Stimulated activated CD4-positive, alpha-beta T cell treated with anti-CD3 and anti-CD28 coated beads, Interleukin-12 subunit alpha, Interleukin-12 subunit beta, amount 100 ng/mL, for 48 hours (primary cell): ENCODE measurements at regions not wholly inside any gene's neighbourhood (a gene's known extent, or its start where the extent isn't known, plus 50 kb on each side); places are given as distances from the start of the nearest gene placed in this dataset.
"Not testable (repeated sequence)": the region's sequence is repeated elsewhere in the genome, so short reads cannot be mapped to it uniquely, and the experiment has no call there.

Experiments used
- DNase-seq, 3 donors: peaks; one replicate each; pipeline ENCODE4 v3.0.0-alpha.2; 2020; ENCODE audit warnings: low read depth in 2 of 3, low spot score in 1 of 3

- no peak for DNase-seq
These were observed 256.0 kb downstream of the AHR start for GRCh38 chr7:17554341-17555015.

- DNase-seq, result no peak
These were observed 257.9 kb downstream of the AHR start for GRCh38 chr7:17556247-17556956.

GRCh38 chr7:17557251-17557671 is 258.8 kb downstream of the AHR start:
- DNase-seq, result no peak

GRCh38 chr7:17558135-17558534 is 259.7 kb downstream of the AHR start:
- DNase-seq, result no peak

- no peak for DNase-seq
These were observed 260.3 kb downstream of the AHR start for GRCh38 chr7:17558558-17559332.

- no peak for DNase-seq
These were observed 260.9 kb downstream of the AHR start for GRCh38 chr7:17559388-17559787.

- DNase-seq, result no peak
These were observed 262.1 kb downstream of the AHR start for GRCh38 chr7:17560516-17560915.

- DNase-seq, result no peak
These were observed 262.5 kb downstream of the AHR start for GRCh38 chr7:17560966-17561365.

- no peak for DNase-seq
These were observed 266.3 kb downstream of the AHR start for GRCh38 chr7:17564678-17565212.

GRCh38 chr7:17580141-17580540 is 281.7 kb downstream of the AHR start:
- DNase-seq, result no peak

- no peak for DNase-seq
These were observed 282.4 kb downstream of the AHR start for GRCh38 chr7:17580856-17581255.

GRCh38 chr7:17581301-17581700 is 282.8 kb downstream of the AHR start:
- no peak for DNase-seq

- DNase-seq, result not testable (repeated sequence)
These were observed 284.2 kb downstream of the AHR start for GRCh38 chr7:17582696-17583095.

- DNase-seq, result no peak
These were observed 285.3 kb downstream of the AHR start for GRCh38 chr7:17583786-17584185.

GRCh38 chr7:17584822-17585221 is 286.4 kb downstream of the AHR start:
- DNase-seq, result no peak

GRCh38 chr7:17586711-17587110 is 288.3 kb downstream of the AHR start:
- no peak for DNase-seq

- DNase-seq, result no peak
These were observed 290.3 kb downstream of the AHR start for GRCh38 chr7:17588730-17589129.

- no peak for DNase-seq
These were observed 291.2 kb downstream of the AHR start for GRCh38 chr7:17589671-17590070.

GRCh38 chr7:17590221-17590620 is 291.8 kb downstream of the AHR start:
- no peak for DNase-seq

- no peak for DNase-seq
These were observed 295.5 kb downstream of the AHR start for GRCh38 chr7:17593819-17594419.

GRCh38 chr7:17595546-17595945 is 297.1 kb downstream of the AHR start:
- no peak for DNase-seq
